LNCaP clone FGC (cell line): ENCODE measurements at regions not wholly inside any gene's neighbourhood (a gene's known extent, or its start where the extent isn't known, plus 50 kb on each side); places are given as distances from the start of the nearest gene placed in this dataset.

Experiments used
- DNase-seq: peaks from one replicate; pipeline ENCODE4 v3.0.0-alpha.2; 2011; ENCODE audit warnings: low read depth
- H3K4me3 ChIP-seq: 2 replicates; pipeline ENCODE4 v1.5.1; 2011; ENCODE audit warnings: mild to moderate bottlenecking, low read depth, low read length, control low read depth
- CTCF ChIP-seq: IDR thresholded peaks from 2 replicates; pipeline ENCODE4 v1.5.1; 2012; ENCODE audit warnings: mild to moderate bottlenecking; ENCODE audit not compliant: control insufficient read depth, insufficient read depth; ENCODE audit errors: extremely low read depth

- no peak for DNase-seq
- H3K4me3 ChIP-seq: no peak overlapping the region
- TF ChIP-seq CTCF: no peak
Observed at GRCh38 chr1:79744746-79745145, 738.2 kb upstream of the ADGRL4 start.

GRCh38 chr1:79741720-79742421, 735.3 kb upstream of the ADGRL4 start:
- no peak for TF ChIP-seq CTCF
- no peak for DNase-seq
- H3K4me3 ChIP-seq: no peak overlapping the region

GRCh38 chr1:79738101-79738500, 731.6 kb upstream of the ADGRL4 start:
- DNase-seq: no peak
- H3K4me3 ChIP-seq: no peak overlapping the region
- no peak for TF ChIP-seq CTCF

- H3K4me3 ChIP-seq: no peak overlapping the region
- TF ChIP-seq CTCF: no peak
- no peak for DNase-seq
Observed at GRCh38 chr1:79737193-79737592, 730.7 kb upstream of the ADGRL4 start.

GRCh38 chr1:79732950-79733349, 726.4 kb upstream of the ADGRL4 start:
- no peak for DNase-seq
- no peak overlapping the region for H3K4me3 ChIP-seq
- TF ChIP-seq CTCF: no peak

GRCh38 chr1:79726911-79727310, 720.4 kb upstream of the ADGRL4 start:
- H3K4me3 ChIP-seq: no peak overlapping the region
- TF ChIP-seq CTCF: no peak
- no peak for DNase-seq

GRCh38 chr1:79726321-79726720, 719.8 kb upstream of the ADGRL4 start:
- TF ChIP-seq CTCF: no peak
- no peak overlapping the region for H3K4me3 ChIP-seq
- DNase-seq: no peak
